ENCODE measurements at regions not wholly inside any gene's neighbourhood (a gene's known extent, or its start where the extent isn't known, plus 50 kb on each side); places are given as distances from the start of the nearest gene placed in this dataset.
A peak's percentile ranks its signal among the peaks of the same experiment; 100 is the strongest.

GRCh38 chr3:194270627-194271459 is 80.3 kb downstream of the CPN2 start:
- H3K4ac ChIP-seq (ENCODE audit: low read depth, low read length) = no peak overlapping the region
- Mint-ChIP-seq H3K9me3 (peaks cover 8 to 12% of the 10 kb centered on the region in 2 experiments), H3K4me1 (peaks cover 31 to 46% of the 10 kb centered on the region in 2 experiments), H3K36me3 (ENCODE audit: insufficient read depth in 1 of 3, low read depth in 3 of 3) (peaks cover 3 to 12% (median 8%) of the 10 kb centered on the region in 3 experiments), H3K27ac (no peak overlapping the region), H3K27me3 (ENCODE audit: low read depth) (peaks cover 24% of the 10 kb centered on the region), H3K4me3 (no peak overlapping the region)
- H3K56ac ChIP-seq (ENCODE audit: insufficient read length, low read depth, low read length) = no peak overlapping the region
- no peaks in the 10 kb centered on the region for H3K9me3 ChIP-seq (ENCODE audit: control insufficient read depth, low read depth, low read length)
- H2BK15ac ChIP-seq (ENCODE audit: low read depth, low read length) = no peak overlapping the region
- H3K79me1 ChIP-seq (ENCODE audit: insufficient read depth, low read depth, low read length, poor library complexity, severe bottlenecking) = no peaks in the 10 kb centered on the region
- no peak overlapping the region for H2AFZ ChIP-seq (ENCODE audit: low read length)
- H3K14ac ChIP-seq (ENCODE audit: insufficient read depth, low read length) = peak overlapping the region; percentile 25; the same call in 1 of the 2 replicates
- no peak overlapping the region for H2BK120ac ChIP-seq (ENCODE audit: low read depth, low read length, poor library complexity, severe bottlenecking)
- no peak for TF ChIP-seq CTCF (conservative IDR thresholded peaks at IDR 0.05)
- H2BK5ac ChIP-seq (ENCODE audit: insufficient read length, low read length) = no peak overlapping the region
- H3K23me2 ChIP-seq (ENCODE audit: insufficient read length, low read depth, low read length, poor library complexity, severe bottlenecking) = no peaks in the 10 kb centered on the region
- H3T11ph ChIP-seq (ENCODE audit: low read length) = no peak overlapping the region
- H2AK5ac ChIP-seq (ENCODE audit: insufficient read length, low read length) = no peak overlapping the region
- no peak overlapping the region for H2BK20ac ChIP-seq (ENCODE audit: low read depth, low read length, poor library complexity, severe bottlenecking)
- H2BK12ac ChIP-seq (ENCODE audit: insufficient read length, low read depth, low read length) = no peak overlapping the region
- H3K18ac ChIP-seq (ENCODE audit: insufficient read length, low read depth, low read length) = no peak overlapping the region
- no CpG with 5 or more reads among the region's 19 CpGs for WGBS (ENCODE audit: extremely low coverage, insufficient read length, low lambda C conversion rate)
- no peaks in the 10 kb centered on the region for H3K79me2 ChIP-seq (ENCODE audit: insufficient read depth, low read length)
- H4K20me1 ChIP-seq (ENCODE audit: control insufficient read depth, insufficient read depth, insufficient read length) = no peaks in the 10 kb centered on the region
- no peak overlapping the region for H4K5ac ChIP-seq (ENCODE audit: insufficient read length, low read depth, low read length)
- no peak overlapping the region for H4K8ac ChIP-seq (replicated peaks; ENCODE audit: insufficient read length, low read depth, low read length)
- no peak overlapping the region for H3K4me2 ChIP-seq (ENCODE audit: insufficient read depth, insufficient read length, low read length)
- H3K4me1 ChIP-seq (ENCODE audit: insufficient read depth, low read length) = no peaks in the 10 kb centered on the region
- peak; percentile 55 for DNase-seq
- H3K23ac ChIP-seq (ENCODE audit: insufficient read length, low read depth, low read length) = no peak overlapping the region
- H3K27me3 ChIP-seq (ENCODE audit: insufficient read depth, low read length) = no peaks in the 10 kb centered on the region
- no peak overlapping the region for H4K91ac ChIP-seq (ENCODE audit: insufficient read length, low read depth, low read length)
- no peak overlapping the region for H3K27ac ChIP-seq (ENCODE audit: insufficient read length, low read depth, low read length)
- H3K9ac ChIP-seq (ENCODE audit: extremely low read depth, insufficient read length, low read length) = no peak overlapping the region

Data from H9 (cell line).